ENCODE measurements at regions not wholly inside any gene's neighbourhood (a gene's known extent, or its start where the extent isn't known, plus 50 kb on each side); places are given as distances from the start of the nearest gene placed in this dataset.
A peak's percentile ranks its signal among the peaks of the same experiment; 100 is the strongest.
"Not testable (repeated sequence)": the region's sequence is repeated elsewhere in the genome, so short reads cannot be mapped to it uniquely, and the experiment has no call there.

- DNase-seq: no peak
Measured at GRCh38 chr21:38114717-38115333, 142.0 kb upstream of the KCNJ15 start.

GRCh38 chr21:38115870-38116269 is 140.9 kb upstream of the KCNJ15 start:
- DNase-seq: no peak

- no peak for DNase-seq
Measured at GRCh38 chr21:38119793-38120192, 137.0 kb upstream of the KCNJ15 start.

GRCh38 chr21:38120679-38120983 is 136.2 kb upstream of the KCNJ15 start:
- DNase-seq: not testable (repeated sequence)

- DNase-seq: no peak
Measured at GRCh38 chr21:38120984-38121855, 135.6 kb upstream of the KCNJ15 start.

- DNase-seq: no peak
Measured at GRCh38 chr21:38121888-38122720, 134.7 kb upstream of the KCNJ15 start.

- DNase-seq: no peak
Measured at GRCh38 chr21:38123626-38124025, 133.2 kb upstream of the KCNJ15 start.

- DNase-seq: peak; percentile 75
Measured at GRCh38 chr21:38126666-38127303, 130.0 kb upstream of the KCNJ15 start.

- DNase-seq: no peak
Measured at GRCh38 chr21:38129711-38130110, 127.1 kb upstream of the KCNJ15 start.

- no peak for DNase-seq
Measured at GRCh38 chr21:38133240-38133639, 123.6 kb upstream of the KCNJ15 start.

- no peak for DNase-seq
Measured at GRCh38 chr21:38134084-38134873, 122.5 kb upstream of the KCNJ15 start.

- no peak for DNase-seq
Measured at GRCh38 chr21:38136201-38136600, 120.6 kb upstream of the KCNJ15 start.

- no peak for DNase-seq
Measured at GRCh38 chr21:38139380-38140168, 117.2 kb upstream of the KCNJ15 start.

GRCh38 chr21:38140207-38140903 is 116.4 kb upstream of the KCNJ15 start:
- DNase-seq: no peak

- DNase-seq: no peak
Measured at GRCh38 chr21:38142224-38142623, 114.6 kb upstream of the KCNJ15 start.

GRCh38 chr21:38144193-38144592 is 112.6 kb upstream of the KCNJ15 start:
- no peak for DNase-seq

GRCh38 chr21:38145104-38145503 is 111.7 kb upstream of the KCNJ15 start:
- DNase-seq: no peak

GRCh38 chr21:38147391-38147790 is 109.4 kb upstream of the KCNJ15 start:
- no peak for DNase-seq

- no peak for DNase-seq
Measured at GRCh38 chr21:38148046-38148445, 108.7 kb upstream of the KCNJ15 start.

GRCh38 chr21:38151021-38151645 is 105.7 kb upstream of the KCNJ15 start:
- no peak for DNase-seq

Measured in stimulated activated CD8-positive, alpha-beta memory T cell treated with anti-CD3 and anti-CD28 coated beads, Interleukin-4, amount 100 ng/mL, for 48 hours (primary cell).